NCI-H128 (cell line): ENCODE measurements at regions not wholly inside any gene's neighbourhood (a gene's known extent, or its start where the extent isn't known, plus 50 kb on each side); places are given as distances from the start of the nearest gene placed in this dataset.
"Not testable (repeated sequence)": the region's sequence is repeated elsewhere in the genome, so short reads cannot be mapped to it uniquely, and the experiment has no call there.

Experiments used
- DNase-seq: peaks from one replicate; lab custom pipeline; 2025; ENCODE audit not compliant: unreplicated experiment; lab: John Stamatoyannopoulos, UW

- no peak for DNase-seq
Observed at GRCh38 chr5:54404568-54404967, 50.9 kb upstream of the HSPB3 start.

GRCh38 chr5:54403885-54404416, 51.5 kb upstream of the HSPB3 start:
- DNase-seq = no peak

GRCh38 chr5:54403121-54403520, 52.4 kb upstream of the HSPB3 start:
- no peak for DNase-seq

- no peak for DNase-seq
Observed at GRCh38 chr5:54401515-54401914, 54.0 kb upstream of the HSPB3 start.

- DNase-seq = no peak
Observed at GRCh38 chr5:54398191-54398590, 57.3 kb upstream of the HSPB3 start.

- DNase-seq = no peak
Observed at GRCh38 chr5:54397420-54397819, 58.1 kb upstream of the HSPB3 start.

- not testable (repeated sequence) for DNase-seq
Observed at GRCh38 chr5:54393007-54393406, 62.5 kb upstream of the HSPB3 start.

GRCh38 chr5:54390539-54391031, 64.9 kb upstream of the HSPB3 start:
- no peak for DNase-seq

GRCh38 chr5:54390015-54390414, 65.5 kb upstream of the HSPB3 start:
- DNase-seq = peak; percentile 17

- not testable (repeated sequence) for DNase-seq
Observed at GRCh38 chr5:54389399-54389798, 66.1 kb upstream of the HSPB3 start.

- no peak for DNase-seq
Observed at GRCh38 chr5:54388811-54389210, 66.7 kb upstream of the HSPB3 start.

- DNase-seq = no peak
Observed at GRCh38 chr5:54388409-54388808, 67.1 kb upstream of the HSPB3 start.

- no peak for DNase-seq
Observed at GRCh38 chr5:54387659-54388232, 67.8 kb upstream of the HSPB3 start.

GRCh38 chr5:54387031-54387430, 68.5 kb upstream of the HSPB3 start:
- DNase-seq = no peak

- DNase-seq = no peak
Observed at GRCh38 chr5:54385994-54386393, 69.5 kb upstream of the HSPB3 start.

- no peak for DNase-seq
Observed at GRCh38 chr5:54384356-54384933, 71.1 kb upstream of the HSPB3 start.

- no peak for DNase-seq
Observed at GRCh38 chr5:54383941-54384340, 71.6 kb upstream of the HSPB3 start.

GRCh38 chr5:54383225-54383901, 72.1 kb upstream of the HSPB3 start:
- no peak for DNase-seq

GRCh38 chr5:54381319-54381718, 70.9 kb upstream of the ARL15 start:
- DNase-seq = not testable (repeated sequence)

GRCh38 chr5:54379590-54379989, 69.2 kb upstream of the ARL15 start:
- DNase-seq = no peak

GRCh38 chr5:54378707-54379106, 68.3 kb upstream of the ARL15 start:
- no peak for DNase-seq

- DNase-seq = not testable (repeated sequence)
Observed at GRCh38 chr5:54377339-54377738, 67.0 kb upstream of the ARL15 start.
